Mesenchymal stem cell (in vitro differentiated cells and primary cell): ENCODE measurements at regions not wholly inside any gene's neighbourhood (a gene's known extent, or its start where the extent isn't known, plus 50 kb on each side); places are given as distances from the start of the nearest gene placed in this dataset.

Experiments used
- DNase-seq: peaks from one replicate; pipeline ENCODE4 v3.0.0-alpha.2; 2013
- H2AFZ ChIP-seq: one replicate; pipeline ENCODE4 v1.6.1; 2013; ENCODE audit warnings: low read depth, mild to moderate bottlenecking, control low read depth, inconsistent platforms, low read length, moderate library complexity
- H2AK5ac ChIP-seq: 2 replicates; pipeline ENCODE4 v1.6.1; 2013; ENCODE audit warnings: low read length, moderate library complexity, mild to moderate bottlenecking, inconsistent platforms; ENCODE audit not compliant: severe bottlenecking
- H2BK120ac ChIP-seq: one replicate; pipeline ENCODE4 v1.6.1; 2013; ENCODE audit warnings: low read depth, mild to moderate bottlenecking, inconsistent platforms, low read length, moderate library complexity
- H2BK12ac ChIP-seq, 2 experiments: one replicate each; pipeline ENCODE4 v1.6.1; 2013; ENCODE audit warnings: inconsistent platforms in 2 of 2, low read length in 2 of 2, mild to moderate bottlenecking in 2 of 2, moderate library complexity in 2 of 2, control low read depth in 1 of 2
- H2BK15ac ChIP-seq: one replicate; pipeline ENCODE4 v1.6.1; 2013; ENCODE audit warnings: mild to moderate bottlenecking, low read depth, inconsistent platforms; ENCODE audit not compliant: poor library complexity, severe bottlenecking
- H2BK5ac ChIP-seq: 2 replicates; pipeline ENCODE4 v1.6.1; 2013; ENCODE audit warnings: low read depth, mild to moderate bottlenecking, low read length, control low read depth, inconsistent platforms; ENCODE audit not compliant: poor library complexity, severe bottlenecking
- H3K14ac ChIP-seq, 2 experiments: one replicate each; pipeline ENCODE4 v1.6.1; 2013; ENCODE audit warnings: inconsistent platforms in 2 of 2, low read length in 2 of 2, control low read depth in 1 of 2, mild to moderate bottlenecking in 1 of 2, moderate library complexity in 1 of 2
- H3K18ac ChIP-seq, 2 experiments: one replicate each; pipeline ENCODE4 v1.6.1; 2013; ENCODE audit warnings: inconsistent platforms in 2 of 2, low read length in 2 of 2, control low read depth in 1 of 2, low read depth in 1 of 2, mild to moderate bottlenecking in 1 of 2
- H3K23ac ChIP-seq, 2 experiments: one replicate each; pipeline ENCODE4 v1.6.1; 2013; ENCODE audit warnings: inconsistent platforms in 2 of 2, low read length in 2 of 2, mild to moderate bottlenecking in 2 of 2, moderate library complexity in 2 of 2, control low read depth in 1 of 2
- H3K27ac ChIP-seq: 2 replicates; pipeline ENCODE4 v1.5.1; 2013; ENCODE audit warnings: mild to moderate bottlenecking, moderate library complexity, low read length, control low read depth, inconsistent platforms; ENCODE audit not compliant: poor library complexity, severe bottlenecking
- H3K27me3 ChIP-seq, 2 experiments: 2 replicates each; pipeline versions ENCODE4 v1.6.1 to v1.7.0; 2013; ENCODE audit warnings: low read length in 2 of 2, mild to moderate bottlenecking in 2 of 2, moderate library complexity in 2 of 2, control low read depth in 1 of 2, inconsistent platforms in 1 of 2; ENCODE audit not compliant: control insufficient read depth in 1 of 2, insufficient read depth in 1 of 2
- H3K36me3 ChIP-seq, 2 experiments: 2 replicates each; pipeline versions ENCODE4 v1.6.1 to v1.7.0; 2013; ENCODE audit warnings: low read length in 2 of 2, control low read depth in 1 of 2, inconsistent platforms in 1 of 2, low read depth in 1 of 2, mild to moderate bottlenecking in 1 of 2; ENCODE audit not compliant: insufficient read depth in 2 of 2, control insufficient read depth in 1 of 2
- H3K4ac ChIP-seq, 2 experiments: one replicate each; pipeline ENCODE4 v1.6.1; 2013; ENCODE audit warnings: inconsistent platforms in 2 of 2, low read length in 2 of 2, mild to moderate bottlenecking in 2 of 2, moderate library complexity in 2 of 2, control low read depth in 1 of 2, low read depth in 1 of 2
- H3K4me1 ChIP-seq: 2 replicates; pipeline ENCODE4 v1.6.1; 2013; ENCODE audit warnings: low read depth, low read length, control low read depth; ENCODE audit not compliant: control insufficient read depth, insufficient read depth
- H3K4me2 ChIP-seq: 2 replicates; pipeline ENCODE4 v1.6.1; 2013; ENCODE audit warnings: low read length, mild to moderate bottlenecking, inconsistent platforms; ENCODE audit not compliant: poor library complexity, severe bottlenecking
- H3K4me3 ChIP-seq, 2 experiments: 2 replicates each; pipeline versions ENCODE4 v1.5.1 to v1.7.0; 2013; ENCODE audit warnings: low read length in 2 of 2, mild to moderate bottlenecking in 2 of 2, control low read depth in 1 of 2, low read depth in 1 of 2; ENCODE audit not compliant: insufficient read depth in 1 of 2
- H3K79me1 ChIP-seq: replicated peaks from 2 replicates; pipeline ENCODE4 v1.6.1; 2013; ENCODE audit warnings: mild to moderate bottlenecking, control low read depth, low read length, inconsistent platforms; ENCODE audit not compliant: poor library complexity, severe bottlenecking
- H3K9ac ChIP-seq: 2 replicates; pipeline ENCODE4 v1.7.0; 2013; ENCODE audit warnings: mild to moderate bottlenecking, low read length, moderate library complexity
- H3K9me3 ChIP-seq: 2 replicates; pipeline ENCODE4 v1.7.0; 2013; ENCODE audit warnings: mild to moderate bottlenecking, low read length; ENCODE audit not compliant: control insufficient read depth
- H4K8ac ChIP-seq: one replicate; pipeline ENCODE4 v1.6.1; 2013; ENCODE audit warnings: inconsistent platforms, mild to moderate bottlenecking, low read length, moderate library complexity
- H4K91ac ChIP-seq: one replicate; pipeline ENCODE4 v1.6.1; 2013; ENCODE audit warnings: mild to moderate bottlenecking, low read length, inconsistent platforms
- WGBS: methylation state at CpG from one replicate; pipeline ENCODE4 v1.1.7; 2013; ENCODE audit warnings: mixed read lengths; 5-methylcytosine and 5-hydroxymethylcytosine counted together

- Histone ChIP-seq H3K4me1 (no peaks in the 10 kb centered on the region), H3K4me2 (no peak overlapping the region), H3K79me1 (no peaks in the 10 kb centered on the region), H2BK120ac (no peak overlapping the region), H3K9ac (no peak overlapping the region), H3K4ac (no peak overlapping the region), H3K27ac (no peak overlapping the region), H2AFZ (no peak overlapping the region), H3K23ac (no peak overlapping the region), H2BK5ac (no peak overlapping the region), H3K14ac (no peak overlapping the region), H3K9me3 (no peaks in the 10 kb centered on the region), H2BK15ac (no peak overlapping the region), H2BK12ac (no peak overlapping the region), H2AK5ac (no peak overlapping the region), H3K4me3 (no peak overlapping the region), H3K18ac (no peak overlapping the region), H4K91ac (no peak overlapping the region), H3K36me3 (no peaks in the 10 kb centered on the region), H3K27me3 (peaks cover 0 to 4% of the 10 kb centered on the region in 2 experiments), H4K8ac (no peak overlapping the region)
- no peak for DNase-seq
- 79% methylated on average over 4 of the region's 4 CpGs for WGBS
Measured at GRCh38 chr16:66054095-66054494, 312.4 kb upstream of the CDH5 start.

- peaks cover 0 to 4% of the 10 kb centered on the region in 2 experiments for H3K27me3 ChIP-seq
- H3K4me3 ChIP-seq = no peak overlapping the region
- H3K4me2 ChIP-seq = no peak overlapping the region
- no peak overlapping the region for H4K91ac ChIP-seq
- H3K27ac ChIP-seq = no peak overlapping the region
- H3K36me3 ChIP-seq = no peaks in the 10 kb centered on the region
- no peaks in the 10 kb centered on the region for H3K4me1 ChIP-seq
- H3K79me1 ChIP-seq = no peaks in the 10 kb centered on the region
- no peaks in the 10 kb centered on the region for H3K9me3 ChIP-seq
- no peak for DNase-seq
- no peak overlapping the region for H3K14ac ChIP-seq
- no peak overlapping the region for H3K9ac ChIP-seq
- no peak overlapping the region for H2BK120ac ChIP-seq
- H3K23ac ChIP-seq = no peak overlapping the region
- no peak overlapping the region for H4K8ac ChIP-seq
- no peak overlapping the region for H2BK12ac ChIP-seq
- no peak overlapping the region for H3K4ac ChIP-seq
- 100% methylated on average over 1 of the region's 2 CpGs for WGBS
- H2BK15ac ChIP-seq = no peak overlapping the region
- no peak overlapping the region for H3K18ac ChIP-seq
- no peak overlapping the region for H2AK5ac ChIP-seq
- H2BK5ac ChIP-seq = no peak overlapping the region
- H2AFZ ChIP-seq = no peak overlapping the region
Measured at GRCh38 chr16:66052745-66053144, 313.7 kb upstream of the CDH5 start.

DNA sequence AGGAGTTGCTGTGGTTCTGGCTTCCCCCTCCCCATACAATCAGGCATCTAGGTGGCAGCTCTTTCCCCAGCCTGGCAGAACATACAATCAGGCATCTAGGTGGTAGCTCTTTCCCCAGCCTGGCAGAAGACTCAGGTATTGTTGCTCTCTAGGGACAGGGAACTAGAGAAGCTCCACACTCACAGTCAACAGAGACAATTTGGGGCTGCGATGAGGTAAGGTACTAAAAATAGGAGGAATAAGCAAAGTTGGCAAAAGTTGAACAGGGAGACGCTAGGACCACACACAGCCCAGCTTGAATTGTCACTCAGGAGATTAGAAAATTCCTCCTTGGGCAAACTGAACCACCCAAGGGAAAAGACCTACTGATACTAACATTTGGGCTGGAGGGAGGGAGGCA, 315.5 kb upstream of the CDH5 start:
- DNase-seq = no peak
- Histone ChIP-seq H2BK15ac (no peak overlapping the region), H2BK12ac (no peak overlapping the region), H2AK5ac (no peak overlapping the region), H4K91ac (no peak overlapping the region), H3K9ac (no peak overlapping the region), H3K27me3 (no peaks in the 10 kb centered on the region), H3K14ac (no peak overlapping the region), H3K27ac (no peak overlapping the region), H3K4me2 (no peak overlapping the region), H3K4ac (no peak overlapping the region), H3K79me1 (no peaks in the 10 kb centered on the region), H3K9me3 (no peaks in the 10 kb centered on the region), H3K4me3 (no peak overlapping the region), H3K36me3 (no peaks in the 10 kb centered on the region), H3K18ac (no peak overlapping the region), H2AFZ (no peak overlapping the region), H2BK120ac (no peak overlapping the region), H4K8ac (no peak overlapping the region), H3K4me1 (no peaks in the 10 kb centered on the region), H2BK5ac (no peak overlapping the region), H3K23ac (no peak overlapping the region)
- 88% methylated on average over 2 of the region's 2 CpGs for WGBS

- Histone ChIP-seq H3K4me2 (no peak overlapping the region), H3K4me1 (no peaks in the 10 kb centered on the region), H3K9me3 (no peaks in the 10 kb centered on the region), H3K4ac (no peak overlapping the region), H2BK15ac (no peak overlapping the region), H2BK120ac (no peak overlapping the region), H3K27me3 (no peaks in the 10 kb centered on the region), H2AK5ac (no peak overlapping the region), H3K14ac (no peak overlapping the region), H4K91ac (peak overlapping the region; percentile 15), H3K27ac (no peak overlapping the region), H2BK5ac (no peak overlapping the region), H3K79me1 (no peaks in the 10 kb centered on the region), H4K8ac (no peak overlapping the region), H3K9ac (no peak overlapping the region), H3K18ac (no peak overlapping the region), H2BK12ac (no peak overlapping the region), H3K36me3 (no peaks in the 10 kb centered on the region), H3K4me3 (no peak overlapping the region), H2AFZ (no peak overlapping the region), H3K23ac (no peak overlapping the region)
- 72% methylated on average over 2 of the region's 4 CpGs for WGBS
- DNase-seq = no peak
Measured at GRCh38 chr16:66049865-66050264, 316.6 kb upstream of the CDH5 start.
